MCF 10A (cell line): ENCODE measurements at regions not wholly inside any gene's neighbourhood (a gene's known extent, or its start where the extent isn't known, plus 50 kb on each side); places are given as distances from the start of the nearest gene placed in this dataset.

ENCODE experiments used
- BruUV-seq: library from RNA; stranded (reverse); fragments of 400-500 nt; replicated peaks from 2 replicates; lab custom pipeline; 2021; lab: Mats Ljungman, UMichigan
- CTCF ChIA-PET: fragments of 300-600 bp; sonication (Branson Sonifier 250); formaldehyde crosslinking; extraction: SDS; loops from one replicate; lab custom pipeline; 2021; ENCODE audit warnings: antibody characterized with exemption, inconsistent platforms; lab: Yijun Ruan, JAX
- POLR2A ChIA-PET: fragments of 300-600, 350-650 bp; sonication (Branson Sonifier 250); formaldehyde crosslinking; extraction: SDS; loops from one replicate; lab custom pipeline; 2020; ENCODE audit warnings: antibody characterized with exemption, inconsistent platforms; lab: Yijun Ruan, JAX
- DNase-seq: peaks from one replicate; pipeline ENCODE4 v3.0.0-alpha.2; 2018; ENCODE audit not compliant: unreplicated experiment
- H3K27ac Mint-ChIP-seq: one replicate; pipeline ENCODE4 v1.8.0; 2022; ENCODE audit warnings: mild to moderate bottlenecking, low read depth, mixed read lengths; ENCODE audit not compliant: unreplicated experiment
- H3K27me3 Mint-ChIP-seq: one replicate; pipeline ENCODE4 v1.8.0; 2022; ENCODE audit warnings: mixed read lengths; ENCODE audit not compliant: insufficient read depth, unreplicated experiment
- H3K36me3 Mint-ChIP-seq: one replicate; pipeline ENCODE4 v1.8.0; 2022; ENCODE audit warnings: mild to moderate bottlenecking, moderate library complexity, mixed read lengths; ENCODE audit not compliant: insufficient read depth, unreplicated experiment
- H3K4me1 Mint-ChIP-seq: one replicate; pipeline ENCODE4 v1.8.0; 2022; ENCODE audit warnings: mixed read lengths; ENCODE audit not compliant: insufficient read depth, unreplicated experiment
- H3K4me3 Mint-ChIP-seq: one replicate; pipeline ENCODE4 v1.8.0; 2022; ENCODE audit warnings: mild to moderate bottlenecking, moderate library complexity, mixed read lengths; ENCODE audit not compliant: unreplicated experiment
- H3K9me3 Mint-ChIP-seq: one replicate; pipeline ENCODE4 v1.8.0; 2022; ENCODE audit warnings: mixed read lengths; ENCODE audit not compliant: unreplicated experiment
- CTCF ChIP-seq: fragments of 200-600 bp; IDR thresholded peaks from one replicate; pipeline ENCODE4 v1.8.0; 2022; ENCODE audit warnings: antibody characterized with exemption, mild to moderate bottlenecking; ENCODE audit not compliant: unreplicated experiment
- intact Hi-C: fragments of 100-400 bp; cut with micrococcal nuclease; formaldehyde crosslinking; loops from 2 replicates; pipeline ENCODE4 v1.14.1; 2022

DNA sequence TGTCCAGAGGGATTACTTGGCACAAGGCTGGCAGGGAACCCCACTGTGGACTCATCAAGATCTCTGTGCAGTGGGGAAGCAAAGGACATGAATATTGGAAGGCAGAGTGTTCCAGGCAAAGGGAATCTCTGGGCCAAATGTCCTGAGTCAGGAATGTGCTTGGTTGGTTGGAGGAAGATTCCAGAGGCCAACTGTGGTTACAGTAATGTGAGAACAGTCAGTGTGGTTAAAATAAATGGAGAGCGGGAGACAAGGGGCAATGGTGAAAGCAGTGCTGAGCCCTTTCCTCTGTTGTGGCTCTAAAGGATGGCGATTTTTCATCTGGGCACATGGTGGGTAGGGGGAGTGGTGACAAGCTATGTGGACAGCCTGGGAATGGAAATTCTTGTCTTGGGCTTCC, 948.2 kb downstream of the BCL11B start:
- Mint-ChIP-seq H3K27ac (no peak overlapping the region), H3K9me3 (peaks cover 3% of the 10 kb centered on the region), H3K36me3 (no peaks in the 10 kb centered on the region), H3K4me1 (no peaks in the 10 kb centered on the region), H3K4me3 (no peak overlapping the region), H3K27me3 (no peaks in the 10 kb centered on the region)
- POLR2A ChIA-PET: no interaction called here
- TF ChIP-seq CTCF: no peak
- intact Hi-C loops: no loop called here
- no TSS peak for BruUV-seq
- no peak for DNase-seq
- CTCF ChIA-PET: no interaction called here

DNA sequence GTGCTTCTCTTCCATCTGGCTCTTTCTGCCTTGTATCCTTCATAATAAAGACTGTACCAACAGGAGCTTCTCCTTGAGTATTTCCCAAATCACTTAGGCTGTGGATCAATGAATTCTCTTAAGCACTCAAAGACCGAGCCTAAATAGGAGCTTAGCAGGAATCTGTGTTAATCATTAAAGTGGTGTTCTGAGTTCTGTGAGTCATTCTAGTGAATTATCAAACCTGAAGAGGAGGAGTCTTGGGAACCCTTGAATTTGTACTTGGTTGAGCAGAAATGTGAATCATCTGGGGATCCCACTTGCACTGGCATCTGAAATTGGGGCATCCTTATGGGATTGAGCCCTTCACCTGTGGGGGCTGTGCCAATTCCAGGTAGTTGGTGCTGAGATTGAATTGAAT, 946.2 kb downstream of the BCL11B start:
- no peak for DNase-seq
- BruUV-seq: no TSS peak
- POLR2A ChIA-PET: interaction anchor here (0.7 kb wide), 2 partner anchors 10 to 172 kb away, joined by 3 read pairs; no protein-coding TSS in a partner anchor

DNA sequence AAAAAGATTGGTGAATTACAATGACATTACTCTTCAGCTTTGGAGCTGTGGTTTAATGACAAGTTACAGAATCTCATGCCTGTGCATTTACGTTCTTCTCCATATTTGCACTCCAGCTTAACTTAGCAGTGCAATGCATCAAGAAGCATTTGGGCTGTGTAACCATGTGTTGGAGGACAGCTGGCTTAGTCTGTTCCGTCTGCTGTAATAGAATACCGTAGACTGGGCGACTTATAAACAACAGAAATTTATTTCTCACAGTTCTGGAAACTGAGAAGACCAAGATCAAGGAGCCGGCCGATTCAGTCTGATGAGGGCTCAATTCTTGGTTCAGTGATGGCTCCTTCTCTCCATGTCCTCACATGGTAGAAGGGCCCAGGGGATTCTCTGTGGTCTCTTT, 943.5 kb downstream of the BCL11B start:
- DNase-seq: no peak
- intact Hi-C loops: no loop called here
- H3K27me3 Mint-ChIP-seq: no peaks in the 10 kb centered on the region
- H3K4me3 Mint-ChIP-seq: no peak overlapping the region
- POLR2A ChIA-PET: no interaction called here
- no peaks in the 10 kb centered on the region for H3K4me1 Mint-ChIP-seq
- H3K36me3 Mint-ChIP-seq: no peaks in the 10 kb centered on the region
- CTCF ChIA-PET: interaction anchor here (0.6 kb wide), 1 partner anchor 470 kb away, joined by 3 read pairs; no protein-coding TSS in a partner anchor
- peaks cover 18% of the 10 kb centered on the region for H3K9me3 Mint-ChIP-seq
- TF ChIP-seq CTCF: no peak
- no peak overlapping the region for H3K27ac Mint-ChIP-seq
- no TSS peak for BruUV-seq

More for the DNA sequence above, 946.2 kb downstream of the BCL11B start:
- H3K36me3 Mint-ChIP-seq: no peaks in the 10 kb centered on the region
- intact Hi-C loops: no loop called here
- CTCF ChIA-PET: no interaction called here
- H3K27me3 Mint-ChIP-seq: no peaks in the 10 kb centered on the region
- no peak overlapping the region for H3K27ac Mint-ChIP-seq
- no peak for TF ChIP-seq CTCF
- no peaks in the 10 kb centered on the region for H3K4me1 Mint-ChIP-seq
- H3K4me3 Mint-ChIP-seq: no peak overlapping the region
- peaks cover 10% of the 10 kb centered on the region for H3K9me3 Mint-ChIP-seq

DNA sequence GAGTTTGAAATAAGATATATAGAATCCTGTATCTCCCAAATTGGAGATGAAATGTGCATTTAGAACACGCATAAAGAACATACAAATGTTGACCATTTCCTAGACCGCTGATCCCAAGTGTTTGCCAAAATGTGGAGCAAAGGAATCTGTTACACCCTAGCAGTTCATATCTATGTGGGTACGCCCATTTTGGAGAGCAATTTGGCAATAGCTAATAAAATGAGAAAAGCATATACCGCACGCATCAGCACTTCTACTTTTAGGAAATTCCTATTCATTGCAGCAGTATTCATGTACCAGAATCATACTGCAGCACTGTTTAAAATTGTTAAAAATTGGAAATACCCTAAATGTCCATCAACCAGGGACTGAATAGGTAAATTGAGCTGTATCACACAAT, 937.8 kb downstream of the BCL11B start:
- H3K9me3 Mint-ChIP-seq: peaks cover 18% of the 10 kb centered on the region
- intact Hi-C loops: no loop called here
- no TSS peak for BruUV-seq
- ChIA-PET CTCF (no interaction called here), POLR2A (no interaction called here)
- no peak overlapping the region for H3K4me3 Mint-ChIP-seq
- no peak for TF ChIP-seq CTCF
- DNase-seq: no peak
- H3K27ac Mint-ChIP-seq: no peak overlapping the region
- H3K27me3 Mint-ChIP-seq: no peaks in the 10 kb centered on the region
- no peaks in the 10 kb centered on the region for H3K36me3 Mint-ChIP-seq
- no peaks in the 10 kb centered on the region for H3K4me1 Mint-ChIP-seq
